MM.1S (cell line): ENCODE measurements at regions not wholly inside any gene's neighbourhood (a gene's known extent, or its start where the extent isn't known, plus 50 kb on each side); places are given as distances from the start of the nearest gene placed in this dataset.

ENCODE experiments used
- DNase-seq: peaks from one replicate; pipeline ENCODE4 v3.0.0-alpha.2; 2015
- H2AFZ ChIP-seq: fragments of 300-600 bp; sonication (generic); 2 replicates; pipeline ENCODE4 v1.6.0; 2016; ENCODE audit warnings: antibody characterized with exemption, low read length
- H3F3A ChIP-seq: fragments of 300-600 bp; sonication (generic); 2 replicates; pipeline ENCODE4 v1.6.1; 2016; ENCODE audit warnings: mild to moderate bottlenecking, antibody characterized with exemption, low read length, moderate library complexity, mixed read lengths; ENCODE audit not compliant: insufficient read depth
- H3K27ac ChIP-seq: fragments of 300-600 bp; sonication (generic); 2 replicates; pipeline ENCODE4 v1.5.1; 2016; ENCODE audit warnings: mild to moderate bottlenecking, low read length
- H3K27me3 ChIP-seq: fragments of 300-600 bp; sonication (generic); replicated peaks from 2 replicates; pipeline ENCODE4 v1.6.0; 2016; ENCODE audit warnings: low read length; ENCODE audit not compliant: insufficient read depth
- H3K36me3 ChIP-seq: fragments of 300-600 bp; sonication (generic); replicated peaks from 2 replicates; pipeline ENCODE4 v1.6.1; 2016; ENCODE audit warnings: mild to moderate bottlenecking, low read length, mixed read lengths; ENCODE audit not compliant: insufficient read depth
- H3K4me1 ChIP-seq: fragments of 300-600 bp; sonication (generic); 2 replicates; pipeline ENCODE4 v1.6.1; 2016; ENCODE audit warnings: low read length, mixed read lengths
- H3K4me2 ChIP-seq: fragments of 300-600 bp; sonication (generic); 2 replicates; pipeline ENCODE4 v1.6.0; 2016; ENCODE audit warnings: low read depth, low read length
- H3K4me3 ChIP-seq: fragments of 300-600 bp; sonication (generic); 2 replicates; pipeline ENCODE4 v1.5.1; 2016; ENCODE audit warnings: low read length, mixed read lengths
- H3K79me2 ChIP-seq: fragments of 300-600 bp; sonication (generic); 2 replicates; pipeline ENCODE4 v1.6.1; 2016; ENCODE audit warnings: mixed run types, low read length, mixed read lengths
- H3K9ac ChIP-seq: fragments of 300-600 bp; sonication (generic); 2 replicates; pipeline ENCODE4 v1.6.1; 2016; ENCODE audit warnings: low read length, mixed read lengths
- H3K9me2 ChIP-seq: fragments of 300-600 bp; sonication (generic); replicated peaks from 2 replicates; pipeline ENCODE4 v1.6.1; 2016; ENCODE audit warnings: mild to moderate bottlenecking, low read length, mixed read lengths; ENCODE audit not compliant: insufficient read depth
- H3K9me3 ChIP-seq: fragments of 300-600 bp; sonication (generic); replicated peaks from 2 replicates; pipeline ENCODE4 v1.6.1; 2016; ENCODE audit warnings: mild to moderate bottlenecking, low read length, mixed read lengths; ENCODE audit not compliant: insufficient read depth
- H4K20me1 ChIP-seq: fragments of 300-600 bp; sonication (generic); 2 replicates; pipeline ENCODE4 v1.6.1; 2016; ENCODE audit warnings: mild to moderate bottlenecking, low read length, moderate library complexity, mixed read lengths; ENCODE audit not compliant: insufficient read depth
- EZH2 ChIP-seq: fragments of 300-600 bp; sonication (generic); optimal IDR thresholded peaks from 2 replicates; pipeline ENCODE3; 2017; ENCODE audit warnings: low read depth, mild to moderate bottlenecking, antibody characterized with exemption, low read length, mixed read lengths
- EZH2phosphoT487 ChIP-seq: fragments of 300-600 bp; sonication (generic); IDR thresholded peaks from 2 replicates; pipeline ENCODE4 v1.6.1; 2018; ENCODE audit warnings: antibody characterized with exemption, low read length
- TF ChIP-seq, protein P1 (sequence below): fragments of 300-600 bp; sonication (generic); IDR thresholded peaks from 2 replicates; pipeline ENCODE4 v1.5.1; 2016; ENCODE audit warnings: antibody characterized with exemption, low read length, mixed read lengths

DNA sequence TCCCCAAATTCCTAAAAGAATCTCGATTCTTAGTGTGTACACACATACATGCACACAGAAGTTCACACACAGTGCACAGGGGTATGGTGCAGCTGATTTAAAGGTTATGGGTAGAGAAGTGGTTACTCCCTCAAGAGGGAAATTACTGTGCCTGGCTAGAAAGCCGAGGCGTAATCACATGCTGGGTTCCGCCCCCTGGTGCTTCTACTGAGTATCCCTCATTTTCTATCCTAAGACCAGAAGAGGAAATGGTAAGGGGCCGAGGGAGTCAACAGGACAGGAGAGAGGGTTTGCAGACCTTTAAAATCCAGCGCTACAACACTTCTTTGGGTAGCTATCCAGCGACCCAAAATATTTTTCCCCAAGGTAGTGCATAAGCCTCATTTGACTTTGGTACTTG is 147.3 kb upstream of the TMEM196 start:
- no peak overlapping the region for H3K4me3 ChIP-seq
- no peaks in the 10 kb centered on the region for H3K27me3 ChIP-seq
- H3K9ac ChIP-seq, result no peak overlapping the region
- H3K27ac ChIP-seq, result no peak overlapping the region
- DNase-seq, result no peak
- H3K9me2 ChIP-seq, result no peaks in the 10 kb centered on the region
- no peaks in the 10 kb centered on the region for H4K20me1 ChIP-seq
- TF ChIP-seq EZH2phosphoT487 (no peak), EZH2 (no peak)
- TF ChIP-seq, protein P1, sequence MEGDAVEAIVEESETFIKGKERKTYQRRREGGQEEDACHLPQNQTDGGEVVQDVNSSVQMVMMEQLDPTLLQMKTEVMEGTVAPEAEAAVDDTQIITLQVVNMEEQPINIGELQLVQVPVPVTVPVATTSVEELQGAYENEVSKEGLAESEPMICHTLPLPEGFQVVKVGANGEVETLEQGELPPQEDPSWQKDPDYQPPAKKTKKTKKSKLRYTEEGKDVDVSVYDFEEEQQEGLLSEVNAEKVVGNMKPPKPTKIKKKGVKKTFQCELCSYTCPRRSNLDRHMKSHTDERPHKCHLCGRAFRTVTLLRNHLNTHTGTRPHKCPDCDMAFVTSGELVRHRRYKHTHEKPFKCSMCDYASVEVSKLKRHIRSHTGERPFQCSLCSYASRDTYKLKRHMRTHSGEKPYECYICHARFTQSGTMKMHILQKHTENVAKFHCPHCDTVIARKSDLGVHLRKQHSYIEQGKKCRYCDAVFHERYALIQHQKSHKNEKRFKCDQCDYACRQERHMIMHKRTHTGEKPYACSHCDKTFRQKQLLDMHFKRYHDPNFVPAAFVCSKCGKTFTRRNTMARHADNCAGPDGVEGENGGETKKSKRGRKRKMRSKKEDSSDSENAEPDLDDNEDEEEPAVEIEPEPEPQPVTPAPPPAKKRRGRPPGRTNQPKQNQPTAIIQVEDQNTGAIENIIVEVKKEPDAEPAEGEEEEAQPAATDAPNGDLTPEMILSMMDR, result no peak
- no peak overlapping the region for H3K4me2 ChIP-seq
- H3F3A ChIP-seq, result no peaks in the 10 kb centered on the region
- H3K4me1 ChIP-seq, result no peaks in the 10 kb centered on the region
- no peaks in the 10 kb centered on the region for H3K9me3 ChIP-seq
- no peaks in the 10 kb centered on the region for H3K36me3 ChIP-seq
- H2AFZ ChIP-seq, result no peak overlapping the region
- no peaks in the 10 kb centered on the region for H3K79me2 ChIP-seq

DNA sequence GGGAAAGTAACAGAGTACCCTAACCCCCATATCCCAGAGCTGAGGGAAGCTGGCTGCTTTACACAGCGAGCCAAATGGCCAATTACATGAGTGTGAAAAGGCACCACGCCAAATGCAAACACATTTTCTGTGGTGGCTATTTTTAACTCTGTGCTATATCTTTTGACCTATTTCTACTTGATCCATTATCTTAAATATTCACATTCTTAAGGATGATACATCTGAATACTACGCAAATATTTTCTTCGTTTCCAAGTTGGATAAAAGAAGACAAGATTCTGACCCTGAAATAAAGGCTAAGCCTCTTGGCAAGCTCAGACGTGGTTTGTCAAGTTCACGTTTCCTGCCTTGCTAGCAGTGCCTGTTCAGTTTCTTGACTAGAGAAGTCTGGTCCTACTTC is 146.7 kb upstream of the TMEM196 start:
- DNase-seq, result no peak

DNA sequence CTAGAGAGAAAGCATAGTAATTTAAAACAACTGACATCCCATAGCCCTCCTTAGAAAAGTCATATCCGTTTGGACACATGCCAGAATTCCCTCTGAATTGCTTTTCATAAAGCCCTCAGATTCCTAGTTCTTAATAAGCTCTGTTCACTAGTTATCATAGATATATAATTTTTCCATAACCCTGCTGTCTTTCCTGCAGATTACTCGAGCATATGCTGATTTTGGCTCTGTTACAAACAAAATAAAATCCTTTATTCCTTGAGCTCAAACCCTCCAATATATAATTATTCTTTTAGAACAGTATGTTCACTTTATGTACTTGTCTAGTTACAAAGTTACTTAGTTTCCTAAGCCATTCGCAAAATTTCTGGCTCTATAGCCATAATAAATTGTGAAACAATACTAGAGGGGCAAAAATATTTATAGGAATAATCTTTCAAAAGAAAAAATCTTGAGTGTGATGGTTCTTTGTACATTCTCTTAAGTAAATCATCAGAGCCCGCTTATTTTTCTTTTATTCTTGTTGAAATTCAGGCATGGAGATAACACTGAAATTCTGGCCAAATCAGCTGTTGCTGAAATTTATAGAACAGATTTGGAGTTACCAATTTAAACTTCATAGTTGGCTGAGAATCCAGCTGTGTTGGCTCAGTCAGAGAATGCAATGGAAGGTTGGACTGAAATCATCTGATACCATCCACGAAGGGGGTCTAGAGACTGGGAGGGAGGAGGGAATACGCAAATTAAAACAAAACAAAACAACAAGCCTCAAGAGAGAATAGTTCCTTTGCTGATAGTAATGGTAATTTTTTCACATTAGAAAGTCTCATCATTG is 146.1 kb upstream of the TMEM196 start:
- Histone ChIP-seq H3K4me3 (no peak overlapping the region), H3K27me3 (no peaks in the 10 kb centered on the region), H3F3A (no peaks in the 10 kb centered on the region), H4K20me1 (no peaks in the 10 kb centered on the region), H3K27ac (no peak overlapping the region), H3K9me3 (no peaks in the 10 kb centered on the region), H3K9ac (no peak overlapping the region), H3K9me2 (no peaks in the 10 kb centered on the region), H3K36me3 (no peaks in the 10 kb centered on the region), H3K79me2 (no peaks in the 10 kb centered on the region), H3K4me2 (no peak overlapping the region), H3K4me1 (no peaks in the 10 kb centered on the region), H2AFZ (no peak overlapping the region)
- no peak for DNase-seq
- TF ChIP-seq EZH2phosphoT487 (no peak), EZH2 (no peak)
- TF ChIP-seq, protein P1, result no peak

More for the DNA sequence above, 146.7 kb upstream of the TMEM196 start:
- Histone ChIP-seq H3K27ac (no peak overlapping the region), H3K36me3 (no peaks in the 10 kb centered on the region), H4K20me1 (no peaks in the 10 kb centered on the region), H2AFZ (no peak overlapping the region), H3K79me2 (no peaks in the 10 kb centered on the region), H3K4me2 (no peak overlapping the region), H3K9ac (no peak overlapping the region), H3F3A (no peaks in the 10 kb centered on the region), H3K4me1 (no peaks in the 10 kb centered on the region), H3K4me3 (no peak overlapping the region), H3K9me3 (no peaks in the 10 kb centered on the region), H3K27me3 (no peaks in the 10 kb centered on the region), H3K9me2 (no peaks in the 10 kb centered on the region)
- TF ChIP-seq EZH2phosphoT487 (no peak), EZH2 (no peak)
- TF ChIP-seq, protein P1, result no peak
